GM13977 (cell line): ENCODE measurements at regions not wholly inside any gene's neighbourhood (a gene's known extent, or its start where the extent isn't known, plus 50 kb on each side); places are given as distances from the start of the nearest gene placed in this dataset.
"Not testable (repeated sequence)": the region's sequence is repeated elsewhere in the genome, so short reads cannot be mapped to it uniquely, and the experiment has no call there.

Experiments
- DNase-seq: peaks from one replicate; pipeline ENCODE4 v3.0.0; 2012; ENCODE audit warnings: low spot score
- CTCF ChIP-seq: IDR thresholded peaks from 2 replicates; pipeline ENCODE4 v1.5.1; 2012; ENCODE audit warnings: mild to moderate bottlenecking, control low read depth; ENCODE audit not compliant: insufficient read depth; ENCODE audit errors: extremely low read depth, missing control alignments
- in situ Hi-C: fragments of 300-500 bp; cut with MboI; formaldehyde crosslinking; loops from one replicate; pipeline ENCODE4 v1.12.0; 2022; ENCODE audit warnings: low sequenced_read_pairs, low pct_unique_long_range_greater_than_20kb, mixed read lengths, inconsistent platforms; ENCODE audit not compliant: unreplicated experiment

- in situ Hi-C loops: no loop called here
These were observed 1106.1 kb upstream of the GOT2 start for GRCh38 chr16:59840169-59840568.

GRCh38 chr16:59826767-59827166 is 1092.7 kb upstream of the GOT2 start:
- no peak for DNase-seq
- in situ Hi-C loops: no loop called here
- TF ChIP-seq CTCF: no peak

More at GRCh38 chr16:59840169-59840568, 1106.1 kb upstream of the GOT2 start:
- no peak for TF ChIP-seq CTCF
- no peak for DNase-seq

GRCh38 chr16:59809488-59809887 is 1075.4 kb upstream of the GOT2 start:
- in situ Hi-C loops, DNase-seq: not testable (repeated sequence)

- in situ Hi-C loops: no loop called here
- DNase-seq: no peak
These were observed 1049.1 kb upstream of the GOT2 start for GRCh38 chr16:59783191-59783590.

GRCh38 chr16:59773330-59773729 is 1039.2 kb upstream of the GOT2 start:
- no peak for DNase-seq
- in situ Hi-C loops: no loop called here
- TF ChIP-seq CTCF: no peak

More at GRCh38 chr16:59783191-59783590, 1049.1 kb upstream of the GOT2 start:
- TF ChIP-seq CTCF: no peak

- no peak for TF ChIP-seq CTCF
- DNase-seq: no peak
- in situ Hi-C loops: no loop called here
These were observed 1025.2 kb upstream of the GOT2 start for GRCh38 chr16:59759296-59759695.

GRCh38 chr16:59758848-59759247 is 1024.7 kb upstream of the GOT2 start:
- DNase-seq: no peak
- in situ Hi-C loops: no loop called here
- no peak for TF ChIP-seq CTCF
